Bronchial epithelial cell (primary cell): ENCODE measurements at regions not wholly inside any gene's neighbourhood (a gene's known extent, or its start where the extent isn't known, plus 50 kb on each side); places are given as distances from the start of the nearest gene placed in this dataset.

Experiments used
- DNase-seq: peaks from one replicate; pipeline ENCODE4 v3.0.0-alpha.2; 2010; ENCODE audit warnings: low read depth
- FAIRE-seq: peaks from 2 replicates; lab custom pipeline; 2011; peaks lifted over from hg19 to GRCh38; lab: Jason Lieb, UNC
- H3K27me3 ChIP-seq: 2 replicates; pipeline ENCODE4 v1.5.1; 2011; ENCODE audit warnings: low read length; ENCODE audit not compliant: control insufficient read depth, insufficient read depth
- H3K36me3 ChIP-seq: 2 replicates; pipeline ENCODE4 v1.5.1; 2011; ENCODE audit warnings: low read length; ENCODE audit not compliant: control insufficient read depth, insufficient read depth
- H3K4me3 ChIP-seq: 2 replicates; pipeline ENCODE4 v1.5.1; 2011; ENCODE audit warnings: mild to moderate bottlenecking, low read depth, low read length, control low read depth
- TF ChIP-seq, protein P1 (sequence below): IDR thresholded peaks from 2 replicates; pipeline ENCODE4 v1.5.1; 2011; ENCODE audit warnings: mild to moderate bottlenecking, moderate library complexity, low read length, control low read depth, inconsistent platforms; ENCODE audit not compliant: insufficient read depth, severe bottlenecking

GRCh38 chr1:234841710-234842231 lies 231.8 kb upstream of the IRF2BP2 start:
- DNase-seq = no peak
- no peak for FAIRE-seq
- H3K36me3 ChIP-seq = no peaks in the 10 kb centered on the region
- no peaks in the 10 kb centered on the region for H3K27me3 ChIP-seq
- H3K4me3 ChIP-seq = no peak overlapping the region
- TF ChIP-seq, protein P1, sequence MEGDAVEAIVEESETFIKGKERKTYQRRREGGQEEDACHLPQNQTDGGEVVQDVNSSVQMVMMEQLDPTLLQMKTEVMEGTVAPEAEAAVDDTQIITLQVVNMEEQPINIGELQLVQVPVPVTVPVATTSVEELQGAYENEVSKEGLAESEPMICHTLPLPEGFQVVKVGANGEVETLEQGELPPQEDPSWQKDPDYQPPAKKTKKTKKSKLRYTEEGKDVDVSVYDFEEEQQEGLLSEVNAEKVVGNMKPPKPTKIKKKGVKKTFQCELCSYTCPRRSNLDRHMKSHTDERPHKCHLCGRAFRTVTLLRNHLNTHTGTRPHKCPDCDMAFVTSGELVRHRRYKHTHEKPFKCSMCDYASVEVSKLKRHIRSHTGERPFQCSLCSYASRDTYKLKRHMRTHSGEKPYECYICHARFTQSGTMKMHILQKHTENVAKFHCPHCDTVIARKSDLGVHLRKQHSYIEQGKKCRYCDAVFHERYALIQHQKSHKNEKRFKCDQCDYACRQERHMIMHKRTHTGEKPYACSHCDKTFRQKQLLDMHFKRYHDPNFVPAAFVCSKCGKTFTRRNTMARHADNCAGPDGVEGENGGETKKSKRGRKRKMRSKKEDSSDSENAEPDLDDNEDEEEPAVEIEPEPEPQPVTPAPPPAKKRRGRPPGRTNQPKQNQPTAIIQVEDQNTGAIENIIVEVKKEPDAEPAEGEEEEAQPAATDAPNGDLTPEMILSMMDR = no peak

DNA sequence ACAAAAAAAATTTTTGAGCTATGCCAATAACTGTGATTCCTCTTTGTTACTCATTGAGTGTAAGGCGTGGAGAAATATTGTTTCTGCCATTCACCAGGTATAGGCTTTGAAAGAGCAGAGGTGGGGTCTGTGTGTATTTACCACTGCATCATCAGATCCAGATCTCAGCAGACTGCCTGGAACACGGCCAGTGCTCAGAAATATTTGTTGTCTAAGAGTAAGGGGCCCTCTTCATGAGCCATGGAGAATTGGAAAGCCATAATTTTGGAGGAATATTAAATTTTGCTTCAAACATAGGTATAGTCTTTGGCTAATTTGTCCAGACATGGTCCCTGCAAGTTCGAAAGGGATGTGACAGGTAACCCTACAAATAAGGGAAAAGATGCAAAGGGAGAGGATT lies 231.3 kb upstream of the IRF2BP2 start:
- no peak overlapping the region for H3K4me3 ChIP-seq
- FAIRE-seq (no peak), DNase-seq (no peak)
- H3K27me3 ChIP-seq = no peaks in the 10 kb centered on the region
- TF ChIP-seq, protein P1 = no peak
- no peaks in the 10 kb centered on the region for H3K36me3 ChIP-seq

GRCh38 chr1:234840843-234841242 lies 230.9 kb upstream of the IRF2BP2 start:
- H3K36me3 ChIP-seq = no peaks in the 10 kb centered on the region
- no peak for DNase-seq
- no peaks in the 10 kb centered on the region for H3K27me3 ChIP-seq
- FAIRE-seq = no peak
- TF ChIP-seq, protein P1 = no peak
- no peak overlapping the region for H3K4me3 ChIP-seq

- FAIRE-seq = no peak
- TF ChIP-seq, protein P1 = no peak
- no peaks in the 10 kb centered on the region for H3K36me3 ChIP-seq
These were observed 230.3 kb upstream of the IRF2BP2 start for GRCh38 chr1:234840253-234840652.

DNA sequence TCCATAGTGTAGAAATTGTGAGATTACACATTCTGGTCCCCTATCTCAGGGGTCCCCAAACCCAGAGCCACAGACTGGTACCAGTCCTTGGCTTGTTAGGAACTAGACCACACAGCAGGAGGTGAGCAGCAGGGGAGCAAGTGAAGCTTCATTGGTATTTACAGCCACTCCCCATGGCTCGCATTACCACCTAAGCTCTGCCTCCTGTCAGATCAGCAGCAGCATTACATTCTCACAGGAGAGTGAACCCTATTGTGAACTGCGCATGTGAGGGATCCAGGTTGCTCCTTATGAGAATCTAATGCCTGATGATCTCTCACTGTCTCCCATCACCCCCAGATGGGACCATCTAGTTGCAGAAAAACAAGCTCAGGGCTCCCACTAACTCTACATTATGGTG lies 229.7 kb upstream of the IRF2BP2 start:
- Histone ChIP-seq H3K36me3 (no peaks in the 10 kb centered on the region), H3K4me3 (no peak overlapping the region), H3K27me3 (no peaks in the 10 kb centered on the region)
- TF ChIP-seq, protein P1 = no peak
- FAIRE-seq = no peak
- DNase-seq = no peak

More at GRCh38 chr1:234840253-234840652, 230.3 kb upstream of the IRF2BP2 start:
- H3K27me3 ChIP-seq = no peaks in the 10 kb centered on the region
- H3K4me3 ChIP-seq = no peak overlapping the region
- DNase-seq = no peak

DNA sequence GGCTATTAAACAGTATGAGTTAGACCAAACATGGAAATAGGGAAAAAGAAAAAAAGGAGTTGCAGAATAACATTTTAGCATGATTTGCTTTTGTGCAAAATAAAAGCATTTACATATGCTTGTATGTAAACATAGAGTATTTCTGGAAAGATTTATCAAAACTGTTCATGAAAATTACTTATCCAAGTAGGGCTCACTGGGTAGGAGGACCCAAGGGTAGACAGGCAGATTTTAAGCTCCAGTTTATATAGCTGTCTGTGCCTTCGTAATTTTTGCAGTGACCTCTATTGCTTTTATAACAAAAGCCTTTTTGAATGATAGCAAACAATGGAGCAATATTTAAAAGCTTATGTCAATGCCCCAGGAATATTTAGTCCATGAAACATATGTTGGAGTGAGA lies 228.8 kb upstream of the IRF2BP2 start:
- no peak for FAIRE-seq
- no peaks in the 10 kb centered on the region for H3K27me3 ChIP-seq
- TF ChIP-seq, protein P1 = no peak
- DNase-seq = no peak
- H3K4me3 ChIP-seq = no peak overlapping the region
- H3K36me3 ChIP-seq = no peaks in the 10 kb centered on the region
